Fibroblast of mammary gland (primary cell): ENCODE measurements at regions not wholly inside any gene's neighbourhood (a gene's known extent, or its start where the extent isn't known, plus 50 kb on each side); places are given as distances from the start of the nearest gene placed in this dataset.

Experiments
- DNase-seq: peaks from one replicate; pipeline ENCODE4 v3.0.0-alpha.2; 2010; ENCODE audit warnings: low read depth
- H3K4me3 ChIP-seq: 2 replicates; pipeline ENCODE4 v1.5.1; 2011; ENCODE audit warnings: low read depth, mild to moderate bottlenecking, low read length, moderate library complexity; ENCODE audit not compliant: control insufficient read depth
- CTCF ChIP-seq: conservative IDR thresholded peaks from 2 replicates; pipeline ENCODE4 v1.5.1; 2011; ENCODE audit warnings: low read depth, low read length, inconsistent platforms; ENCODE audit not compliant: control insufficient read depth, insufficient read depth

DNA sequence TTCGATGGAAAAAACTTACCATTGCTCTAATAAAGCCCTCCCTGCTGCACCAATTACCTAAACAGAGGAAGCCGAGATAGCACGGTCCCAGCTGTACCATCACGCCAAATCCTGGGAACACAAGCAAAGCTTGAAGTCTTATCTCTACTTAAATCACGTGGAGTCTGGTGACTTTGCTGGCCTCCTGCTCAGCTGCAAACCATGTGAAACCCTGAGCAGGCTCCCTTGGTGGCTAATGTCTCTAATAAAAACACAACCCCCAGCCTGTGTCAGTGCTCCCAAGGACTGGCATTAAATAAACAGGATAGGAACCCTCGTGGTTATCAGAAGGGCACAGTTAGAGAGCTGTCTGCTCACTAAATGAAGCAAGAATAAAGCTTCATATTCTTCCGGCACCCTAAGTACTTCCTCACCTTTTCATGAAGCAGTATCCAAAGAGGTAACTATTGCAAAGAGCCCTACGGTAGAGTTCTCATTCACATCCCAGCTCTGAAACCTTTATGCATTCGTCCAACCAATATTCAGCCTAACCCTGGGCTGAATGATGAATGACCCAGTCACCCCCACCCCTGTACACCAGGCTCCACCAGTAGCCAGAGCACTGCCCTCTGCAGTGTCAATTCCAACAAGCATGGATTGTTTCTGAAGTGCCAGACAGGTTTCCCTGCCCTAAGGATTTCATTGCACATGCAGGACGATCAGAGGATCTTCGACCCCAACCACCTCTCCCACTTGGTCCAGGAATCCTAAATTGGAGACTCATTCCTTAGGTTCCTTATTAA, 452.7 kb upstream of the TMPO start:
- DNase-seq, result no peak
- no peak overlapping the region for H3K4me3 ChIP-seq
- no peak for TF ChIP-seq CTCF

- no peak for TF ChIP-seq CTCF
- no peak for DNase-seq
- H3K4me3 ChIP-seq, result no peak overlapping the region
Measured at GRCh38 chr12:98064501-98064900, 450.9 kb upstream of the TMPO start.

DNA sequence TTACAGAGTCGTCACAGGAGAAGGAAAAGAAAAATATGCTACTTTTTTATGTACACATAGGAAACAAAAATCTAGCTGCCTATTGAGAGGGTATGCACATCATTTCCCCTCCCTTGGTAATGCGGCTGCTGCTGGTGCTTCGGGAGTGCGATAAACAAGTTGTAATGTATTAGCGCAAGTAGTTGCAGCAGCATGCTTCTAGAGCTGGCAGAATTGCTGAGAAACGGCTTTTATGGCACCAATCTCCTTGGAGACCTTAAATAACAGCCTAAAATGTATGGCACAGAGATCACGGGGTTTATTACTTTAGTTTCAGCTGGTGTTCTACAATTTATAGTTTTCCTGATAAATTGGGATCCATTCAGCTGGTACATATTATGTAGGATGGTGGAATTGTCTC, 447.6 kb upstream of the TMPO start:
- TF ChIP-seq CTCF, result no peak
- DNase-seq, result no peak
- H3K4me3 ChIP-seq, result no peak overlapping the region

DNA sequence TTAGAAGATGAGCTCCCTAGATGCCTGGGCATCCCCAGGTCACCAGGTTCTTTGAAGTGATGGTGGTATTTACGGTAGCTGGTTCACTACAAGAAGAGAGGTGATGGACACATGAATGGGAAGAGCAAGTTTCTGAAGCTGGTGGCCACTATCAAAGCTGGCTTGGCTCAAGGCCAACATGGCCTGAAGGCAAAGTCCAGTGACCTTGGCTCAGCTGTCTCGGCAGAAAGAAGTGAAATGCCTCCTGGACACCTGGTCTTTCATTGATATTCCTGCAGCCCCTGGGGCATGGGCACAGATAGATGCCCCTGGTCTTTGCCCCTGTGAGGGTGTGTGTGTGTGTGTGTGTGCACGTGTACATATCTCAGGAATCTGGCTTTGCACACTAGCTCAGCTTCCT, 441.8 kb upstream of the TMPO start:
- TF ChIP-seq CTCF, result no peak
- H3K4me3 ChIP-seq, result no peak overlapping the region
- DNase-seq, result no peak

DNA sequence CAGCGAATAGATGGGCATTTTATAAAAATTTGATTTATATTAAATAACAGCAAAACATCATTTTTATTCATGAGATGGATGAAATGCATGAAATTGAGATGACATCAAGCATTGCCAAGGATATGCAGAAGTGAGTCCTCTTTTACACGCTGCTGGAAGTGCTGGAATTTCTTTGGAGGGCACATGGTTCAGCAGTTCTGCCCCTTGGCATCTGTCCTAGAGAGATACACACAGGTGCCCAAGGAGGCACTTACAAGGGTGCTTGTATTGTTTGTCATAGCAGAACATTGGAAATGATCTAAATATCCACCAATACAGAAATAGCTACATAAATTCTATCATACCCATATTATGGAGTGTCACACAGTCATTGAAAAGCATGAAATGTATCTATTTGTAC, 441.1 kb upstream of the TMPO start:
- H3K4me3 ChIP-seq, result no peak overlapping the region
- TF ChIP-seq CTCF, result no peak
- DNase-seq, result no peak

DNA sequence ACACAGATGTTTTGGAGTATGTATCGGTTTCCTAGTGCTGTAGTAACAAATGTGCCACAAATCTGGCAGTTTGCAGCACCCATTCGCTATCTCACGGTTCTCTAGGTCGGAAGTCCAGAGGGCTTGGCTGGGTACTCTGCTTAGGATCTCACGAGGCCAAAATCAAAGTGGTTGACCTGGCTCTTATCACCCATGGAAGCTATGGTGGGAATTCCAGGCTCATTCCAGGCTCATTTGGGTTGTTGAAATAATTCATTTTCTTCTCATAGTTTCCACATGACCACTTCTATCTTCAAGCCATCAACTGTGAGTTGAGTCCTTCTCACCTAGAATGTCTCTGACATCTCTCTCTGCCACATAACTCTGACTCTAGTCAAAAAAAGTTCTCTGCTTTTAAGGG, 431.0 kb upstream of the TMPO start:
- no peak overlapping the region for H3K4me3 ChIP-seq
- DNase-seq, result no peak
- TF ChIP-seq CTCF, result no peak
